NT2/D1 (cell line): ENCODE measurements at regions not wholly inside any gene's neighbourhood (a gene's known extent, or its start where the extent isn't known, plus 50 kb on each side); places are given as distances from the start of the nearest gene placed in this dataset.

Source experiments
- YY1 ChIP-seq: IDR thresholded peaks from 2 replicates; pipeline ENCODE4 v1.6.1; 2011; ENCODE audit not compliant: insufficient read length, insufficient read depth
- ZNF274 ChIP-seq: IDR thresholded peaks from 2 replicates; pipeline ENCODE4 v1.6.1; 2011; ENCODE audit warnings: mild to moderate bottlenecking, low read depth, low read length

- TF ChIP-seq YY1 (no peak), ZNF274 (no peak)
Measured at GRCh38 chr5:98085593-98085992, 687.9 kb upstream of the RGMB start.
